ENCODE measurements at regions not wholly inside any gene's neighbourhood (a gene's known extent, or its start where the extent isn't known, plus 50 kb on each side); places are given as distances from the start of the nearest gene placed in this dataset.
A peak's percentile ranks its signal among the peaks of the same experiment; 100 is the strongest.

DNA sequence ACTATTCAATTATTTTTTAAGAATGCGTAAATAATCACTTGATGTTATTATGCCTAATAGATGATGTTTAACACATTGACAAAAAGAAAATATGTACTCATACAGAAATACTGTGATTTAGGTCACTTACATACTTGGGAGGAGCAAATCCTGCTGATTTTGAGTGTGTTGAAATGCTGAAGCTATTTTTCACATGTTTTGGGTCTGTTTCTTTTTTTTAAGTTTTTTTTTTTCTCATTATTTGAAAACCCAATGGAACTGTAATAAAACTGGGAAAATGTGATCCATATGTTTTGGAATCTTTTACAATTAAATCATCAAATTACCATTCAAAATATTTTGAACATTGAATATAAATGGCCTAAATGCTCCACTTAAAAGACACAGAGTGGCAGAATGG is 366.2 kb upstream of the ADAMTS5 start:
- H3K9me3 ChIP-seq (ENCODE audit: insufficient read depth, low read depth, low read length): no peaks in the 10 kb centered on the region
- no peak overlapping the region for H3K27ac ChIP-seq (ENCODE audit: low read depth, low read length)
- no peaks in the 10 kb centered on the region for H3K36me3 ChIP-seq (ENCODE audit: insufficient read depth, low read length)
- DNase-seq (ENCODE audit: low read depth) (no peak), FAIRE-seq (no peak)
- no peak overlapping the region for H3K27ac Mint-ChIP-seq (ENCODE audit: unreplicated experiment)
- H3K4me2 ChIP-seq (ENCODE audit: low read length): no peak overlapping the region
- no peaks in the 10 kb centered on the region for H3K4me1 Mint-ChIP-seq (ENCODE audit: low read depth, unreplicated experiment)
- no peak overlapping the region for H3K9ac ChIP-seq (ENCODE audit: low read length)
- H3K36me3 Mint-ChIP-seq (ENCODE audit: low read depth, unreplicated experiment): no peaks in the 10 kb centered on the region
- no peaks in the 10 kb centered on the region for H3K27me3 Mint-ChIP-seq (ENCODE audit: low read depth, unreplicated experiment)
- no peak overlapping the region for H3K4me3 Mint-ChIP-seq (ENCODE audit: unreplicated experiment)
- TF ChIP-seq, protein P1, sequence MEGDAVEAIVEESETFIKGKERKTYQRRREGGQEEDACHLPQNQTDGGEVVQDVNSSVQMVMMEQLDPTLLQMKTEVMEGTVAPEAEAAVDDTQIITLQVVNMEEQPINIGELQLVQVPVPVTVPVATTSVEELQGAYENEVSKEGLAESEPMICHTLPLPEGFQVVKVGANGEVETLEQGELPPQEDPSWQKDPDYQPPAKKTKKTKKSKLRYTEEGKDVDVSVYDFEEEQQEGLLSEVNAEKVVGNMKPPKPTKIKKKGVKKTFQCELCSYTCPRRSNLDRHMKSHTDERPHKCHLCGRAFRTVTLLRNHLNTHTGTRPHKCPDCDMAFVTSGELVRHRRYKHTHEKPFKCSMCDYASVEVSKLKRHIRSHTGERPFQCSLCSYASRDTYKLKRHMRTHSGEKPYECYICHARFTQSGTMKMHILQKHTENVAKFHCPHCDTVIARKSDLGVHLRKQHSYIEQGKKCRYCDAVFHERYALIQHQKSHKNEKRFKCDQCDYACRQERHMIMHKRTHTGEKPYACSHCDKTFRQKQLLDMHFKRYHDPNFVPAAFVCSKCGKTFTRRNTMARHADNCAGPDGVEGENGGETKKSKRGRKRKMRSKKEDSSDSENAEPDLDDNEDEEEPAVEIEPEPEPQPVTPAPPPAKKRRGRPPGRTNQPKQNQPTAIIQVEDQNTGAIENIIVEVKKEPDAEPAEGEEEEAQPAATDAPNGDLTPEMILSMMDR (IDR thresholded peaks at IDR 0.05; ENCODE audit: insufficient read depth, low read depth, low read length): no peak
- TF ChIP-seq EZH2 (IDR thresholded peaks at IDR 0.05; ENCODE audit: insufficient read depth, low read length): no peak
- no peaks in the 10 kb centered on the region for H3K79me2 ChIP-seq (ENCODE audit: insufficient read depth, low read length)
- no peaks in the 10 kb centered on the region for H3K9me3 Mint-ChIP-seq (ENCODE audit: unreplicated experiment)
- H3K27me3 ChIP-seq (ENCODE audit: insufficient read depth, low read length): no peaks in the 10 kb centered on the region
- H3K4me1 ChIP-seq (ENCODE audit: insufficient read depth, low read length): no peaks in the 10 kb centered on the region
- H4K20me1 ChIP-seq (ENCODE audit: insufficient read depth, low read length): no peaks in the 10 kb centered on the region
- H3K4me3 ChIP-seq (ENCODE audit: insufficient read depth, low read depth, low read length): no peak overlapping the region
- no peak overlapping the region for H2AFZ ChIP-seq (ENCODE audit: low read depth, low read length)

DNA sequence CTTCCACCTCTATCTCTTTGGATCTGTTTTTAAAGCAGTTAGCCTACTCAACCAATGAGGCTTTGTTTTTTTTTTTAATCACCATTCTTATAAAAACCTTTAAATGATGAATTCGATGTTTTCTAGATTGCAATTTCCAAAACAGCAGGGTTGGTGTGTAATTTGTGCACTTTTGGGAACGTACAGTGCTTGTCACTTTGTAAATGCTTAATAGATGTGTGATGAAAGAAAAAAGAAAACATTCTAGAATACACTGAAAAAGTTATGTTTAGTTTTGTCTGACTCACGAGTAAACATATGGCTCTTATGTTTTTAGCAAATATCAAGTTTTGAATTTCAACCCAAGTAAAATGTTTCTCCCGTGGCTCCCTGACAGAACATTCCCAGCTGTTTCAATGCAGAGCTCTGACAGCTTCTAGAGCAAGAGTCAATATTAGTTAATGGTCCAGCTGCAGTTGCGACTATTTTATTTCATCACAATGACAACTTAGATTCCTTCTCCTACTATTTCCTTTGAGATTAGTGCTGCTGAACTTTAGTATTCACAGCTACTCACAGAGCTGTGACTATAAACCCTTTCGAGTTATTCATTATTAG is 362.5 kb upstream of the ADAMTS5 start:
- Histone ChIP-seq H3K27me3 (ENCODE audit: insufficient read depth, low read length) (no peaks in the 10 kb centered on the region), H3K4me2 (ENCODE audit: low read length) (no peak overlapping the region)

DNA sequence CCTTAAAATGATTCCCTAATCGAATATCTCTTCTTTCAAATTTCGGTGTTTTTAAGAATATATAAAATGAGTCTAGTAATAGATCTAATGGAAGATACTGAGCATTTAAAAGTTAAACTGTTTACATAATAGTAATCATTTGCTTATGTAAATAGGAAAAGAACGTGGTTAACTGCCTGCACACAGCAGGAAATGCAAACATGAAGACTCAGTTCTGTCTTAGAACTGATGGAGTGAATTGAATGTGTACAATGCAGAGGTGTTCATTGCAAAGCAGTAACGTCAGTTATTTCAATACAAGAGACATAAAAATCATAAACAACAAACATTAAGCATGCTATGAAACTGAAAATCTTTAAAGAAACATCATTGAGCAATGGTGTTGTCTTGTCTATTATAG is 359.4 kb upstream of the ADAMTS5 start:
- no peak overlapping the region for H3K4me3 Mint-ChIP-seq (ENCODE audit: unreplicated experiment)
- no peaks in the 10 kb centered on the region for H3K79me2 ChIP-seq (ENCODE audit: insufficient read depth, low read length)
- FAIRE-seq: peak; percentile 43

More for the DNA sequence above, 362.5 kb upstream of the ADAMTS5 start:
- no peak overlapping the region for H3K4me3 Mint-ChIP-seq (ENCODE audit: unreplicated experiment)
- no peaks in the 10 kb centered on the region for H3K4me1 ChIP-seq (ENCODE audit: insufficient read depth, low read length)
- H3K9me3 ChIP-seq (ENCODE audit: insufficient read depth, low read depth, low read length): no peaks in the 10 kb centered on the region
- no peak overlapping the region for H3K27ac Mint-ChIP-seq (ENCODE audit: unreplicated experiment)
- no peak overlapping the region for H3K27ac ChIP-seq (ENCODE audit: low read depth, low read length)
- H2AFZ ChIP-seq (ENCODE audit: low read depth, low read length): no peak overlapping the region
- no peak overlapping the region for H3K4me3 ChIP-seq (ENCODE audit: insufficient read depth, low read depth, low read length)
- H3K9ac ChIP-seq (ENCODE audit: low read length): no peak overlapping the region
- no peaks in the 10 kb centered on the region for H3K36me3 ChIP-seq (ENCODE audit: insufficient read depth, low read length)
- H3K4me1 Mint-ChIP-seq (ENCODE audit: low read depth, unreplicated experiment): no peaks in the 10 kb centered on the region
- H4K20me1 ChIP-seq (ENCODE audit: insufficient read depth, low read length): no peaks in the 10 kb centered on the region
- H3K9me3 Mint-ChIP-seq (ENCODE audit: unreplicated experiment): no peaks in the 10 kb centered on the region
- FAIRE-seq: peak; percentile 81
- no peak for DNase-seq (ENCODE audit: low read depth)
- H3K36me3 Mint-ChIP-seq (ENCODE audit: low read depth, unreplicated experiment): no peaks in the 10 kb centered on the region
- no peak for TF ChIP-seq EZH2 (IDR thresholded peaks at IDR 0.05; ENCODE audit: insufficient read depth, low read length)
- TF ChIP-seq, protein P1 (IDR thresholded peaks at IDR 0.05; ENCODE audit: insufficient read depth, low read depth, low read length): no peak
- no peaks in the 10 kb centered on the region for H3K27me3 Mint-ChIP-seq (ENCODE audit: low read depth, unreplicated experiment)
- no peaks in the 10 kb centered on the region for H3K79me2 ChIP-seq (ENCODE audit: insufficient read depth, low read length)

More for the DNA sequence above, 359.4 kb upstream of the ADAMTS5 start:
- no peak overlapping the region for H3K4me3 ChIP-seq (ENCODE audit: insufficient read depth, low read depth, low read length)
- no peaks in the 10 kb centered on the region for H3K4me1 ChIP-seq (ENCODE audit: insufficient read depth, low read length)
- no peak overlapping the region for H3K9ac ChIP-seq (ENCODE audit: low read length)
- TF ChIP-seq, protein P1 (IDR thresholded peaks at IDR 0.05; ENCODE audit: insufficient read depth, low read depth, low read length): no peak
- no peak for TF ChIP-seq EZH2 (IDR thresholded peaks at IDR 0.05; ENCODE audit: insufficient read depth, low read length)
- no peak for DNase-seq (ENCODE audit: low read depth)
- no peaks in the 10 kb centered on the region for H3K9me3 ChIP-seq (ENCODE audit: insufficient read depth, low read depth, low read length)
- H3K27me3 ChIP-seq (ENCODE audit: insufficient read depth, low read length): no peaks in the 10 kb centered on the region
- Mint-ChIP-seq H3K27me3 (ENCODE audit: low read depth, unreplicated experiment) (no peaks in the 10 kb centered on the region), H3K4me1 (ENCODE audit: low read depth, unreplicated experiment) (no peaks in the 10 kb centered on the region), H3K36me3 (ENCODE audit: low read depth, unreplicated experiment) (no peaks in the 10 kb centered on the region), H3K27ac (ENCODE audit: unreplicated experiment) (no peak overlapping the region), H3K9me3 (ENCODE audit: unreplicated experiment) (no peaks in the 10 kb centered on the region)
- H3K4me2 ChIP-seq (ENCODE audit: low read length): no peak overlapping the region
- H2AFZ ChIP-seq (ENCODE audit: low read depth, low read length): no peak overlapping the region
- H4K20me1 ChIP-seq (ENCODE audit: insufficient read depth, low read length): no peaks in the 10 kb centered on the region
- H3K27ac ChIP-seq (ENCODE audit: low read depth, low read length): no peak overlapping the region
- H3K36me3 ChIP-seq (ENCODE audit: insufficient read depth, low read length): no peaks in the 10 kb centered on the region
